ENCODE measurements at regions not wholly inside any gene's neighbourhood (a gene's known extent, or its start where the extent isn't known, plus 50 kb on each side); places are given as distances from the start of the nearest gene placed in this dataset.
"Not testable (repeated sequence)": the region's sequence is repeated elsewhere in the genome, so short reads cannot be mapped to it uniquely, and the experiment has no call there.

DNA sequence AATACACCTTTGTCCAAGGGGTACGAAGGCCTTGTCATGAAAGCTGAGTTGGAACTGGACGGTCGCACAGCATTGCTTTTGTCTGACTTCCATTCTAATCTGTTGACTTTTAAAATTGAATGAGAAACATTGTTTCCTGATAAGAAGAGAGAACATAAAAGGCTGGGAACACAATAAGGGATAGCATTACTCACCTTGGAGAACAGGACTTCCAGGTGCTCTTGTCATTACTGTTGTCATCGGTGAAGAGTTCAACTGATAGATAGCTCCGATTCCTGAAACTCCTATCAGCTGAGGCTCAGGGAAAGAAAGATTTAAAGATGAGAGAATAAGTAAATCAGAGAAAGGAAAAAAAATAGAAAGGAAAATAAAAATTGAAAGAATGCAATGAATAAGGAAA is 351.1 kb downstream of the KCNJ2 start:
- DNase-seq (no peak), ATAC-seq (no peak)
- H3K4me1 Mint-ChIP-seq (ENCODE audit: low read depth) = no peaks in the 10 kb centered on the region
- no peak overlapping the region for H3K27ac Mint-ChIP-seq
- ChIA-PET CTCF (no interaction called here), POLR2A (interaction anchor here (0.7 kb wide), 1 partner anchor 246 kb away, joined by 3 read pairs; no protein-coding TSS in a partner anchor)
- no peaks in the 10 kb centered on the region for H3K27me3 Mint-ChIP-seq
- no peak overlapping the region for H3K4me3 Mint-ChIP-seq
- TF ChIP-seq, protein P1, sequence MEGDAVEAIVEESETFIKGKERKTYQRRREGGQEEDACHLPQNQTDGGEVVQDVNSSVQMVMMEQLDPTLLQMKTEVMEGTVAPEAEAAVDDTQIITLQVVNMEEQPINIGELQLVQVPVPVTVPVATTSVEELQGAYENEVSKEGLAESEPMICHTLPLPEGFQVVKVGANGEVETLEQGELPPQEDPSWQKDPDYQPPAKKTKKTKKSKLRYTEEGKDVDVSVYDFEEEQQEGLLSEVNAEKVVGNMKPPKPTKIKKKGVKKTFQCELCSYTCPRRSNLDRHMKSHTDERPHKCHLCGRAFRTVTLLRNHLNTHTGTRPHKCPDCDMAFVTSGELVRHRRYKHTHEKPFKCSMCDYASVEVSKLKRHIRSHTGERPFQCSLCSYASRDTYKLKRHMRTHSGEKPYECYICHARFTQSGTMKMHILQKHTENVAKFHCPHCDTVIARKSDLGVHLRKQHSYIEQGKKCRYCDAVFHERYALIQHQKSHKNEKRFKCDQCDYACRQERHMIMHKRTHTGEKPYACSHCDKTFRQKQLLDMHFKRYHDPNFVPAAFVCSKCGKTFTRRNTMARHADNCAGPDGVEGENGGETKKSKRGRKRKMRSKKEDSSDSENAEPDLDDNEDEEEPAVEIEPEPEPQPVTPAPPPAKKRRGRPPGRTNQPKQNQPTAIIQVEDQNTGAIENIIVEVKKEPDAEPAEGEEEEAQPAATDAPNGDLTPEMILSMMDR (IDR thresholded peaks at IDR 0.05) = no peak
- intact Hi-C loops (cut with micrococcal nuclease) = no loop called here
- no peaks in the 10 kb centered on the region for H3K36me3 Mint-ChIP-seq (ENCODE audit: low read depth)
- no peaks in the 10 kb centered on the region for H3K9me3 Mint-ChIP-seq

DNA sequence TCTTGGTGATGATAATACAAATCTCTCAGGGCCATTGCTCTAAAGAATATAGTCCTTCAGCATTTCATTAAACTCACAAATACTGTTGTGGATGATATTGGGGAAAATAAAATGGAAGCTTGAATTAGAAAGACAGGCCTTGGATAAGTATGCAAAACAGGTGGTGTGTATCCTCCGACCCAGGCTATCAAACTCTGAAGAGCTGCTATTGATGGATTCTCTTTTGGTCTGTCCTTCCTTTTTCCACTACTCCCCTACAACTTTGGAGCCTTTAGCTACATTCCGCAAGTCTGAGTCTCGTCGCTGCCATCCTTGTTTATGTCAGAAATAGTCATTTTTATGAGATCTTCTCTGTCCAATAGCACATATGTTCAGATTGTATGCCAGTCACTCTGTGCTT is 351.6 kb downstream of the KCNJ2 start:
- TF ChIP-seq, protein P1 (IDR thresholded peaks at IDR 0.05) = no peak
- H3K9me3 Mint-ChIP-seq = no peaks in the 10 kb centered on the region
- intact Hi-C loops (cut with micrococcal nuclease) = no loop called here
- no peaks in the 10 kb centered on the region for H3K27me3 Mint-ChIP-seq
- no peak overlapping the region for H3K27ac Mint-ChIP-seq
- no peaks in the 10 kb centered on the region for H3K4me1 Mint-ChIP-seq (ENCODE audit: low read depth)
- CTCF ChIA-PET = no interaction called here
- POLR2A ChIA-PET = no interaction called here
- no peak overlapping the region for H3K4me3 Mint-ChIP-seq
- no peaks in the 10 kb centered on the region for H3K36me3 Mint-ChIP-seq (ENCODE audit: low read depth)
- no peak for ATAC-seq
- DNase-seq = no peak

DNA sequence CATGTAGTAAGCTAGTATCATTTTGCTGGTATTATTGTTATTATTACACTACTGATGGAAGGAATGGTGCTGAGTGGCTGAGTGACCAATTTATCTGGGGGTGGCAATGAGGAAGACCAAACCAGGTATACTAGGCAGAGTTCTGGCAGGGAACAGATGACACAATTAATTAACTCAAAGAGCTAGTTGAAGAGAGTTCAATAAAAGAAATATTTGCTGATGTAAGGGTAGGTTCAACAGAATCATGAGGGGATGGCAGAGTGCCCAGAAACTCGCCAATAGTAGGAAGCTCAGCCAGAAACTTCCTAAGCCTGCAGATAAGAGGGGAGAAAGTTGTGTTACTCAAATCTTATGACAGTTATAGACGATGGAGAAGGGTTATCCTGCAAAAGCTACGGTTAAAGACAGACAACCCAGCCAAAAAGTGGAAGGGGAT is 352.5 kb downstream of the KCNJ2 start:
- ChIA-PET CTCF (no interaction called here), POLR2A (no interaction called here)
- Mint-ChIP-seq H3K4me3 (no peak overlapping the region), H3K4me1 (ENCODE audit: low read depth) (no peaks in the 10 kb centered on the region), H3K9me3 (no peaks in the 10 kb centered on the region), H3K27ac (no peak overlapping the region), H3K36me3 (ENCODE audit: low read depth) (no peaks in the 10 kb centered on the region), H3K27me3 (no peaks in the 10 kb centered on the region)
- ATAC-seq (no peak), DNase-seq (no peak)
- TF ChIP-seq, protein P1 (IDR thresholded peaks at IDR 0.05) = no peak
- intact Hi-C loops (cut with micrococcal nuclease) = no loop called here

- TF ChIP-seq, protein P1 (IDR thresholded peaks at IDR 0.05) = no peak
- no peaks in the 10 kb centered on the region for H3K9me3 Mint-ChIP-seq
- H3K4me3 Mint-ChIP-seq = no peak overlapping the region
- intact Hi-C loops (cut with micrococcal nuclease) = no loop called here
- H3K4me1 Mint-ChIP-seq (ENCODE audit: low read depth) = peaks cover 3% of the 10 kb centered on the region
- H3K36me3 Mint-ChIP-seq (ENCODE audit: low read depth) = no peaks in the 10 kb centered on the region
- CTCF ChIA-PET = interaction anchor here (0.9 kb wide), 1 partner anchor 28 kb away, joined by 3 read pairs; no protein-coding TSS in a partner anchor
- ATAC-seq = no peak
- no peak for DNase-seq
- no peaks in the 10 kb centered on the region for H3K27me3 Mint-ChIP-seq
- H3K27ac Mint-ChIP-seq = no peak overlapping the region
- POLR2A ChIA-PET = no interaction called here
Measured at GRCh38 chr17:70523426-70523825, 354.1 kb downstream of the KCNJ2 start.

DNA sequence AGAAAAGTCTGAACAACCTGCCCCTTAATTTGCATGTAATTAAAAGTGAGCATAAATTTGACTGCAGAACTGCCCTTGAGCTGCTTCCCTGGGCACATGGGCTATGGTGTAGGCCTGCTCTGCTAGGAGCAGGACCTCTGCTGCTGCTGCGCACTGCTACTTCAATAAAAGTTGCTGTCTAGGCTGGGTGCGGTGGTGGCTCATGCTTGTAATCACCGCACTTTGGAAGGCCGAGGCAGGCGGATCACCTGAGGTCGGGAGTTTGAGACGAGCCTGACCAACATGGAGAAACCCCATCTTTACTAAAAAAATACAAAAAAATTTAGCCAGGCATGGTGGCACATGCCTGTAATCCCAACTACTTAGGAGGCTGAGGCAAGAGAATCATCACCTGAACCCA is 355.7 kb downstream of the KCNJ2 start:
- H3K27ac Mint-ChIP-seq; CTCF ChIA-PET; H3K4me1 Mint-ChIP-seq (ENCODE audit: low read depth); DNase-seq; intact Hi-C loops (cut with micrococcal nuclease); H3K9me3 Mint-ChIP-seq; H3K27me3 Mint-ChIP-seq; H3K4me3 Mint-ChIP-seq; POLR2A ChIA-PET; ATAC-seq; H3K36me3 Mint-ChIP-seq (ENCODE audit: low read depth): not testable (repeated sequence)

- CTCF ChIA-PET = no interaction called here
- TF ChIP-seq, protein P1 (IDR thresholded peaks at IDR 0.05) = no peak
- H3K27ac Mint-ChIP-seq = no peak overlapping the region
- DNase-seq (no peak), ATAC-seq (no peak)
- peaks cover 3% of the 10 kb centered on the region for H3K4me1 Mint-ChIP-seq (ENCODE audit: low read depth)
- no peak overlapping the region for H3K4me3 Mint-ChIP-seq
- POLR2A ChIA-PET = no interaction called here
- H3K9me3 Mint-ChIP-seq = no peaks in the 10 kb centered on the region
- intact Hi-C loops (cut with micrococcal nuclease) = no loop called here
- no peaks in the 10 kb centered on the region for H3K36me3 Mint-ChIP-seq (ENCODE audit: low read depth)
- H3K27me3 Mint-ChIP-seq = no peaks in the 10 kb centered on the region
Measured at GRCh38 chr17:70525961-70526360, 356.6 kb downstream of the KCNJ2 start.

Data from activated CD8-positive, alpha-beta T cell treated with anti-CD3 and anti-CD28 coated beads for 36 hours (primary cell).